Activated T-cell treated with anti-CD3 and anti-CD28 coated beads, Interleukin-2, amount 50 U/mL, for 4 hours (primary cell): ENCODE measurements at regions not wholly inside any gene's neighbourhood (a gene's known extent, or its start where the extent isn't known, plus 50 kb on each side); places are given as distances from the start of the nearest gene placed in this dataset.

Experiments used
- ATAC-seq, 2 donors: fragments of 200-7000 bp; cut with Tn5 transposase; one replicate each; pipeline ENCODE4 v1.10.0; 2021
- DNase-seq: peaks from one replicate; pipeline ENCODE4 v3.0.0-alpha.2; 2020
- H3K27me3 Mint-ChIP-seq: one replicate; pipeline ENCODE4 v1.8.0; 2021; ENCODE audit warnings: low read depth, mixed read lengths
- H3K36me3 Mint-ChIP-seq: one replicate; pipeline ENCODE4 v1.8.0; 2022; ENCODE audit warnings: mixed read lengths; ENCODE audit not compliant: insufficient read depth
- H3K4me1 Mint-ChIP-seq: one replicate; pipeline ENCODE4 v1.8.0; 2021; ENCODE audit warnings: low read depth, mixed read lengths
- H3K4me3 Mint-ChIP-seq: one replicate; pipeline ENCODE4 v1.8.0; 2021; ENCODE audit warnings: mild to moderate bottlenecking, moderate library complexity, mixed read lengths
- H3K9me3 Mint-ChIP-seq: one replicate; pipeline ENCODE4 v1.8.0; 2021; ENCODE audit warnings: mixed read lengths

GRCh38 chr12:108078428-108078827, 50.7 kb upstream of the WSCD2 start:
- peaks cover 5% of the 10 kb centered on the region for H3K9me3 Mint-ChIP-seq
- ATAC-seq = no peak
- H3K4me1 Mint-ChIP-seq = no peaks in the 10 kb centered on the region
- peaks cover 17% of the 10 kb centered on the region for H3K27me3 Mint-ChIP-seq
- no peaks in the 10 kb centered on the region for H3K36me3 Mint-ChIP-seq
- no peak for DNase-seq
- H3K4me3 Mint-ChIP-seq = no peak overlapping the region
